Kidney (tissue), 13 donors: ENCODE measurements at regions not wholly inside any gene's neighbourhood (a gene's known extent, or its start where the extent isn't known, plus 50 kb on each side); places are given as distances from the start of the nearest gene placed in this dataset.
A peak's percentile ranks its signal among the peaks of the same experiment; 100 is the strongest.

ENCODE experiments used
- DNase-seq, 5 donors: peaks; one replicate each; pipeline ENCODE4 v3.0.0-alpha.2; 2013 to 2020
- FAIRE-seq: peaks from 2 replicates; lab custom pipeline; 2012; peaks lifted over from hg19 to GRCh38; lab: Jason Lieb, UNC
- H3K27ac ChIP-seq, 2 donors: one replicate each; pipeline ENCODE4 v1.7.0; 2013; ENCODE audit warnings: low read depth in 2 of 2, low read length in 2 of 2, inconsistent platforms in 1 of 2
- H3K27me3 ChIP-seq: one replicate; pipeline ENCODE4 v1.7.1; 2013; ENCODE audit warnings: low read length, inconsistent platforms; ENCODE audit not compliant: control insufficient read depth, insufficient read depth
- H3K36me3 ChIP-seq, 3 donors: one replicate each; pipeline versions ENCODE4 v1.7.0 to v1.7.1; 2013; ENCODE audit warnings: low read length in 3 of 3, control low read depth in 1 of 3, inconsistent platforms in 1 of 3; ENCODE audit not compliant: insufficient read depth in 3 of 3, control insufficient read depth in 2 of 3
- H3K4me1 ChIP-seq, 3 donors: one replicate each; pipeline versions ENCODE4 v1.7.0 to v1.7.1; 2013; ENCODE audit warnings: low read length in 3 of 3, inconsistent platforms in 1 of 3, low read depth in 1 of 3; ENCODE audit not compliant: control insufficient read depth in 2 of 3, insufficient read depth in 2 of 3
- H3K4me3 ChIP-seq, 3 donors: one replicate each; pipeline versions ENCODE4 v1.7.0 to v1.8.1; 2013; ENCODE audit warnings: low read length in 3 of 3, control low read depth in 1 of 3, inconsistent platforms in 1 of 3
- H3K9ac ChIP-seq, 3 donors: one replicate each; pipeline versions ENCODE4 v1.7.0 to v1.7.1; 2013; ENCODE audit warnings: low read length in 3 of 3, control low read depth in 1 of 3, inconsistent platforms in 1 of 3
- H3K9me3 ChIP-seq, 3 donors: one replicate each; pipeline versions ENCODE4 v1.7.0 to v1.7.1; 2013; ENCODE audit warnings: low read length in 3 of 3, control low read depth in 1 of 3, inconsistent platforms in 1 of 3; ENCODE audit not compliant: control insufficient read depth in 2 of 3, insufficient read depth in 1 of 3
- CTCF ChIP-seq: IDR thresholded peaks from 3 replicates; pipeline ENCODE4 v1.5.1; 2012; ENCODE audit warnings: mild to moderate bottlenecking, moderate library complexity, borderline replicate concordance; ENCODE audit not compliant: insufficient read depth; ENCODE audit errors: extremely low read depth
- intact Hi-C: fragments of 100-400 bp; cut with DNase I; formaldehyde crosslinking; loops from one replicate; pipeline ENCODE4 v1.11.1; 2022
- donor health status: control.
- donor health status: control.
- donor health status: control.
- donor health status: control.
- donor health status: control.
- donor health status: DM: yes; HTN: yes; CAD: no.
- donor health status: Normal renal cell carcinoma (clear cell type).

- Histone ChIP-seq H3K4me3 (no peak overlapping the region), H3K27me3 (no peaks in the 10 kb centered on the region), H3K27ac (no peak overlapping the region), H3K9ac (no peak overlapping the region), H3K36me3 (no peaks in the 10 kb centered on the region), H3K4me1 (no peaks in the 10 kb centered on the region), H3K9me3 (peaks cover 0 to 15% (median 7%) of the 10 kb centered on the region in 3 donors)
- intact Hi-C loops, result no loop called here
- FAIRE-seq (no peak), DNase-seq (peak; percentile 39 to 54 (median 43))
- TF ChIP-seq CTCF, result no peak
Measured at GRCh38 chr4:1488831-1489638, 82.8 kb upstream of the NKX1-1 start.

- FAIRE-seq, result no peak
- Histone ChIP-seq H3K9me3 (peaks cover 0 to 15% (median 7%) of the 10 kb centered on the region in 3 donors), H3K27me3 (no peaks in the 10 kb centered on the region), H3K4me3 (no peak overlapping the region), H3K4me1 (no peaks in the 10 kb centered on the region), H3K9ac (no peak overlapping the region), H3K36me3 (no peaks in the 10 kb centered on the region), H3K27ac (no peak overlapping the region)
- DNase-seq, result peak in 1 of 5 donors; percentile 47
- TF ChIP-seq CTCF, result no peak
- intact Hi-C loops, result no loop called here
Measured at GRCh38 chr4:1488357-1488756, 82.1 kb upstream of the NKX1-1 start.

- Histone ChIP-seq H3K36me3 (no peaks in the 10 kb centered on the region), H3K9ac (no peak overlapping the region), H3K9me3 (peaks cover 0 to 17% (median 7%) of the 10 kb centered on the region in 3 donors), H3K27ac (no peak overlapping the region), H3K4me1 (no peaks in the 10 kb centered on the region), H3K4me3 (no peak overlapping the region), H3K27me3 (no peaks in the 10 kb centered on the region)
- FAIRE-seq (no peak), DNase-seq (peak in 2 of 5 donors; percentile 8)
- TF ChIP-seq CTCF, result no peak
- intact Hi-C loops, result no loop called here
Measured at GRCh38 chr4:1487761-1488160, 81.5 kb upstream of the NKX1-1 start.
